Left ventricle myocardium superior (tissue), 1 donor: ENCODE measurements at regions not wholly inside any gene's neighbourhood (a gene's known extent, or its start where the extent isn't known, plus 50 kb on each side); places are given as distances from the start of the nearest gene placed in this dataset.
"Not testable (repeated sequence)": the region's sequence is repeated elsewhere in the genome, so short reads cannot be mapped to it uniquely, and the experiment has no call there.

Source experiments
- ATAC-seq: fragments of 200-7000 bp; cut with Tn5 transposase; one replicate; pipeline ENCODE4 v1.9.1; 2020; ENCODE audit warnings: mild to moderate bottlenecking, moderate library complexity
- DNase-seq: peaks from one replicate; pipeline ENCODE4 v3.0.0-alpha.2; 2020
- intact Hi-C: fragments of 100-400 bp; cut with micrococcal nuclease; formaldehyde crosslinking; loops from one replicate; pipeline ENCODE4 v1.11.0; 2022
- donor health status: DM: no; HTN: yes; CAD: no; lungs with severe emphysema.

GRCh38 chr7:10723832-10724231 is 249.8 kb upstream of the PHF14 start:
- intact Hi-C loops: no loop called here
- DNase-seq (no peak), ATAC-seq (no peak)

DNA sequence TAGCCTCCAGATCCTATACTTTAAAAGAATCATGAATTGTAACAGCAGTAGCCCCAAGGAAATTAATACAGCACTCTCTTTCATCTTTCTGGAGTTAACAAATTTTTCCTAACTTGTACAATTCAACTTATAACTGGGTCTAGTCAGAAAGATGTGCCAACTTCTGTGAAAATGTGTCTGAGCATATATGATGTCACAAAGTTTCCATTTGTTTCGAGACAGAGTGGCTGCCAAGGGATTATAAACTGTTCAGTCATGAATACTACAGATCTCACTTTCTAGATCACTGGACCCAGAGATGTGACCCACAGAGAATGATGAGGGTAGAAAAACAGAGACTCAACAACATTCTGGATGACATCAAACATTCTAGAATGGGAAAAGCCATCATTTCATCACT is 249.2 kb upstream of the PHF14 start:
- intact Hi-C loops: no loop called here
- DNase-seq (no peak), ATAC-seq (no peak)

DNA sequence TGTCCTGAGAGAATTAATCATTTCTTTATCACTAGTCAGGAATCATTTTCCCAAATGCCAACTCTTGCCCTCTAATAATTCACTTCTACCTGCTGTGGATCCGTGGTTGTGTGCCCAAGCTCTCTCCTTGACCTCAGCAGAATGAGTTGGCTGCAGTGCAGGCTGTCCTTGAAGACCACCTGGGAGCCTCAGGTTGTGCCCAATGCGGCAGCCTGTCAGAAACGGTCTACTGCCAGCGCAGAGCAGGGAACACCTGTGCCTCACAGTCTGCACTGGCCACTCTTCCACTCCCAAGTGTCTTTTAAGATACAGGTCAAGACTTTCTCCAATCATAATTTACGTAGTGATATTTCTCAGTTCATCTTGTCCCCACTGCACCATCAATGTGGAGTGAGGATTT is 246.0 kb upstream of the PHF14 start:
- no peak for ATAC-seq
- intact Hi-C loops: no loop called here
- no peak for DNase-seq

- DNase-seq (no peak), ATAC-seq (no peak)
- intact Hi-C loops: no loop called here
Observed at GRCh38 chr7:10731253-10731773, 242.4 kb upstream of the PHF14 start.

DNA sequence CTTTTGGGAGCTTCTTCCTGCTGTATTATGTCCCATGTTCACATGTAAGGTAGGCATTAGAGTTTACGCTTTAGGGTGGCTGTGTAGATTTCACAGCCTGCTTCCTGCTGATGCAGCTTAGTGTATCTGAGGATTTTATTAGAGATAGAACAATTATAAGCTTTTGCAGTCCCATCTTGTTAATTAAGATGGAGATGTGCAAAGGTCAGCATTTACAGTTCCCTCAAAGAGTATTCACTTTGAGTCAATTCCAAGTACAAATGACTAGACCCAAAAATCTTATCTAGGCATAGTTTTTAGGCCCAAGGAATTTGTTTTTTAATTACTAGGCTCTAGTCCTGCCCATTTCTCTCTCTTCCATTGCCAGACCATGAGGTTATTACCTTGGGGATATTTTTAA is 239.9 kb upstream of the PHF14 start:
- intact Hi-C loops: no loop called here
- ATAC-seq: no peak
- DNase-seq: no peak

DNA sequence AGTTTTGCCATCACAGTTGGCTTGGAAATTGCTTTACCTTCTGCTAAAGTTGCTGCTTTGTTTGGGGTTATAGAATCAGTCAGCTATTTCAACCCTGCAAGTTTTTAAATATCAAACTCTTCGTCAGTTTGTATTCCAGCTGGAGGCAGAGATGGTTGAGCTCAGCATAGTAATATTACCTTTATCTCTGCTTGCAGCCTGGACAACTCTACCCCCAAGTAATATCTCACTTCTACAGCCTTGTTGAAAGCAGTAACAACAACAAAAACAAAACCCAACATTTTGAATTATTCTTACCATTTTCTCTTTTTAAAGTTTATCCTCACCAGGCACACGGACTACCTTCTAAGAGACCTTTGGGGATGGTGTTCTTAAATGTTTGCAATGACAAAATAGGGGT is 239.1 kb upstream of the PHF14 start:
- DNase-seq: no peak
- intact Hi-C loops: no loop called here
- ATAC-seq: no peak

- ATAC-seq: no peak
- intact Hi-C loops: no loop called here
Observed at GRCh38 chr7:10739401-10739800, 234.3 kb upstream of the PHF14 start.

GRCh38 chr7:10740805-10741204 is 232.9 kb upstream of the PHF14 start:
- no peak for ATAC-seq
- no peak for DNase-seq
- intact Hi-C loops: no loop called here

More at GRCh38 chr7:10739401-10739800, 234.3 kb upstream of the PHF14 start:
- no peak for DNase-seq

DNA sequence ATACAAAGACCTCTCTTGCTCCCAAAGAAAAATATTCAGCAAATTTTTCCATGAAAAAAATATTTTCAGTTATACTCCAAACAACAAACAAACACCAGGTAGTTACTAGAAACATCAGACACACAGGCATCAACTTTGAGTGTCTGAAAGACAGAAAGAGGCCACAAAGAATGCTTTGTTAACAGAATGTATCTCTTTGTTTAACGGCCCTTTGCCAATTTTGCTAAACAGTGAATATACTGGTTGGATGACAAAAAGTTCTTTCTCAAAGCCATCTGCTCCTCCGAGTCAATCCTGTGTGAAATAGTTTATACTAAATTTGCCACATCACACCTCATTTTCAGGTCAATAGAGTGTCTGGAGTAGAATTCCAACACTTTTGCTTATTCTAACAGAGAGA is 216.7 kb upstream of the PHF14 start:
- intact Hi-C loops: no loop called here
- ATAC-seq (no peak), DNase-seq (no peak)

DNA sequence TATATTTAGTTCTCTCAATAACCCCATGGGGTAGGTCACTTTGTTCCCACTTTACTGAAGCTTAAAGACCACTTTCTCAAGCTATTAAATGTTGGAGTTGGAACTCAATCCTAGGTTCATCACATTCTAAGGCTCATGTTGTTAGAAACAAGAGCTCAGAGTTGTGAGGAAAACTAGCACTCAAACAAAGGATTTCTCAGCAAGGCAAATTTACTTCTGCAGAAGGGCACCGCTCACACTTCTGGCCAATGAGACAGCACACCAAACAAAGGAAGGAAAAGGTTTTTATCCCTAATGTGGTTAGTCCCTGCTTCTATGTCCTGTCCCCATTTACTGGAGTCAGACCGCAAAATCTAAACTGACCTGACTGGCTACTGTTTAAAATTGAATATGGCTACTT is 214.6 kb upstream of the PHF14 start:
- ATAC-seq (no peak), DNase-seq (no peak)
- intact Hi-C loops: no loop called here

DNA sequence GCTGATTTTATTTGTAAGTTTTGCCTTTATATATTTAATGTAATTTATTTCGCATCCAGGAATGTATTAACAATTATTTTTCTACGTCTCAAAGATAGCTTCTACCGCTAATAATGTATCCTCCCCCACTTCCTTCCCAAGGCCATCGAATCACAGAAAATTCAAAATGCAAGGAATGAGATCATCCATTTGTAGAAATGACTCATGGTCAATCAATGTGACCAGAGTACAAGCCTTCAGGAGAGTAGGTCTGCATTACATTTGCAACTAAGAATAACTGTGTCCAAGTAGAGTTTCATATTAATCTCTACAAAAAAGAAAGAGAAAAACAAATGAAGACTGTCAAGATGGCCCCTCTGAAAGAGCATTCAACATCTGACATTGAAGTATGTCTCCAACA is 205.9 kb upstream of the PHF14 start:
- intact Hi-C loops: no loop called here
- no peak for DNase-seq
- no peak for ATAC-seq

- intact Hi-C loops: no loop called here
- no peak for DNase-seq
- ATAC-seq: no peak
Observed at GRCh38 chr7:10770176-10770575, 203.5 kb upstream of the PHF14 start.

DNA sequence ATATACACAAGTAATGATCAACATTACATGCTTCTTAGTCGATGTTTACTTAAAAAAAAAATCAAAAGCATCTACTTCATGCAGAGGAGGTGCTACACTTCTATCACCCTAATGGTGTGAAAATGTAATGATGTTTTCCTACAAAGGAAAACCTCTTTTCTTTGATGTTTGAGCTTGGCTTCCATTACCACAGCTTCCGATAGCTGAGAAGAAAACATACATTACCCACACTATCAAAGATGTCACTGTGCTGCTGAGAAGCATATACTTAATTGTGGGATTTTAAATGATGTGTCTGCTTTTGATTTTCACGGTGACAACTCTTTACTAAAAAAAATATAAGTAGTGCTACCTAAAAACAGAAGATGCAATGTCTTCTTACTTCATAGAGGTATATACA is 200.2 kb upstream of the PHF14 start:
- no peak for ATAC-seq
- no peak for DNase-seq
- intact Hi-C loops: no loop called here

- DNase-seq (peak; percentile 20), ATAC-seq (no peak)
- intact Hi-C loops: no loop called here
Observed at GRCh38 chr7:10779465-10780399, 193.9 kb upstream of the PHF14 start.

DNA sequence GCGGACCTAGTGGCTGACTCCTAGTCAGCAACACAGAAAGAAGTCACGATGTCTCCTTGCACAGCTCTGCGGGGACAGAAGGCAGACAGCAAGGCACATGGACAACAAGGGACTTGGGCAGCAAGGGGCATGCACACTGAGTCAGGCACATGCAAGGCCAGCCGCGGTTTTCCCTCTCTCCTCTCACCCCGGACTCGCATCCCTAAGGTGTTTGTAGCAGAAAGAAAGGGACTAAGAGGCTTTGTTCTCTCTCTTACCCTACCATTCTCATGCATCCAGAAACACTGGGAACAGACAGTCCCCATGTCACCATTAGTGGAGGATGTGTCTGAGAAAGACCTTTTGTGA is 193.3 kb upstream of the PHF14 start:
- intact Hi-C loops: no loop called here
- DNase-seq (no peak), ATAC-seq (no peak)

GRCh38 chr7:10786976-10787375 is 186.7 kb upstream of the PHF14 start:
- ATAC-seq, intact Hi-C loops, DNase-seq: not testable (repeated sequence)

- intact Hi-C loops: no loop called here
- no peak for DNase-seq
- ATAC-seq: no peak
Observed at GRCh38 chr7:10789170-10789569, 184.5 kb upstream of the PHF14 start.

DNA sequence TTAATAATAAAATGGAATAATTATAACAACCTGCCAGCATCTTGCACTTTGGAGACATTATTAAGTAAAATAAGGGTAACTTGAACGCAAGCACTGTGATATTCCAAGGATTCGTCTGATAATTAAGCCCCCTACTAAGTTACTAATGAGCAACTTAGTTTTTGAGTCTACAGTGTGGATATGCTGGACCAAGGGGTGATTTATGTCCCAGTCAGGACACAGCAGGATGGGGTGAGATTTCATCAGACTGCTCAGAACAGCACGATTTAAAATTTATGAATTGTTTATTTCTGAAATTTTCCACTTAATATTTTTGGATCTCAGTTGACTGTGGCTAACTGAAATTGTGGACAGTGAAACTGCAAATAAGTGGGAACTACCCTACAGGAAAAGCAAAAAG is 182.8 kb upstream of the PHF14 start:
- ATAC-seq (no peak), DNase-seq (no peak)
- intact Hi-C loops: no loop called here

DNA sequence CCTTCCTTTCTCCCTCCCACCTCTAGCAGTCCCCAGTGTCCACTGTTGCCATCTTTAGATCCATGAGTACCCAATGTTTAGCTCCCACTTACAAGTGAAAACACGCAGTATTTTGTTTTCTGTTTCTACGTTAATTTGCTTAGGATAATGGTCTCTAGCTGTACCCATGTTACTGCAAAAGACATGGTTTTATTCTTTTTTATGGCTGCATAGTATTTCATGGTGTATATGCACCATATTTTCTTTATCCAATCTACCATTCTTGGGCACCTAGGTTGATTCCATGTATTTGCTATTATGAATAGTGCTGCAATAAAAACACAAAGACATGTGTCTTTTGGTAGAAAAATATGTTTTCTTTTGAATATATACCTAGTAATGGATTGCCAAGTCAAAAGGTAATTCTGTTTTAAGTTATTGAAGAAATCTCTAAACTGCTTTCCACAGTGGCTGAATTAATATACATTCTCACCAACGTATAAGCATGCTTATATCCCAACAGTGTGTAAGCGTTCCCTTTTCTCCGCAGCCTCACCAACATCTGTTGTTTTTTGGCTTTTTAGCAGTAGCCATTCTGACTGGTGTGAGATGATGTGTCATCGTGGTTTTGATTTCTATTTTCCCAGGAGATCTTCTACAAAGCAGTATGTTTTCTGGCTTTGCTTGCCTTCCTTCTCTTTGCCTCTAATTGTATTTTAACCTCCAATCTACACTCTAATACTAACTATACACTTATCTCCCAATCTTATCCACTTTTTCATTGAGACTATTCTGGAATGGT is 179.5 kb upstream of the PHF14 start:
- DNase-seq (no peak), ATAC-seq (no peak)
- intact Hi-C loops: no loop called here

DNA sequence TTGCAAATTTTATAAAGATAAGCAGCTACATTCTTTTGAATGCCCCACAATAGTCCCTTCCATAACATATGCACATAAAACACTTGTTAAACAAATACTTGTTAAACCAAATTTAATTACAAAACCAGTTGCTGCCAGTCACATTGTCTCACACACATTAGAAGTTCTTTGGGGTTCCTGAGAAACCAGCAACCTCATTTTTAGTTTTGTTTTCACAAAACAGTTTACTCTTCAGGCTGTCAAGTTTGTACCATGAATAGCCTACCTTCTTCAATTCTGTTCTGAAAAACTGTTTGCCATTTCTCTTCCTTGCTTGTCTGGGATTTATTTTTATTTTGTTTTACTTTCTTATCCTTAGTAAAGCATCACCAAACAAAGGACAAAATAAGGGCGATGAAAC is 176.5 kb upstream of the PHF14 start:
- intact Hi-C loops: no loop called here
- no peak for DNase-seq
- ATAC-seq: no peak
